ENCODE measurements at regions not wholly inside any gene's neighbourhood (a gene's known extent, or its start where the extent isn't known, plus 50 kb on each side); places are given as distances from the start of the nearest gene placed in this dataset.

DNA sequence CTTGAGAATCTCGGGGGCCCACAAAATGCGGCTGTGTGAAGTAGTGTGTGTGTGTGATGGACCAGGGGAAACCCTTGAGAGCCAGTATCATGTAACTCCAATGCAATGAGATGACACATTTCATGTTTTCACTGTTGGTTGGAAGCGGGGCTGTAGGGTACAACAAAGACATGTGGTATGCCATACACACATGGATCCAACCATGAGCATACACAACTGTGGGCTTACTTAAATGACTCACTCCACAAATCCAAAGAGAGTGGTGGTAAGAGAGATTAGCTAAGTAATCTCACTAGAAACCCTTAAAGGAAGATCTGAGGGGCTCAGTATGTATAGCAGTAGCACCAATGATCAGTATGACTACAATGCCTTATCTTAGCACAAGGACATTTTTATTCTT lies 225.7 kb downstream of the SIPA1L2 start:
- TF ChIP-seq ZNF274 (IDR thresholded peaks at IDR 0.05; ENCODE audit: low read depth, low read length) = no peak
- no peak for TF ChIP-seq YY1 (IDR thresholded peaks at IDR 0.05; ENCODE audit: insufficient read depth, insufficient read length)
- no peak for TF ChIP-seq SUZ12 (IDR thresholded peaks at IDR 0.05; ENCODE audit: extremely low read depth, insufficient read depth, insufficient read length)
